ENCODE measurements at regions not wholly inside any gene's neighbourhood (a gene's known extent, or its start where the extent isn't known, plus 50 kb on each side); places are given as distances from the start of the nearest gene placed in this dataset.

GRCh38 chrX:69366183-69366582 lies 137.9 kb upstream of the NALF2 start:
- TF ChIP-seq CTCF (IDR thresholded peaks at IDR 0.05; ENCODE audit: low read length) (no peak), EZH2 (IDR thresholded peaks at IDR 0.05; ENCODE audit: borderline replicate concordance, low read length) (no peak)
